IPS-15b (cell line): ENCODE measurements at regions not wholly inside any gene's neighbourhood (a gene's known extent, or its start where the extent isn't known, plus 50 kb on each side); places are given as distances from the start of the nearest gene placed in this dataset.

Source experiments
- H3K27me3 ChIP-seq: one replicate; pipeline ENCODE4 v1.6.1; 2013; ENCODE audit warnings: low read length; ENCODE audit not compliant: control insufficient read depth, insufficient read depth
- H3K36me3 ChIP-seq: one replicate; pipeline ENCODE4 v1.6.1; 2013; ENCODE audit warnings: low read length; ENCODE audit not compliant: control insufficient read depth, insufficient read depth
- H3K4me1 ChIP-seq: one replicate; pipeline ENCODE4 v1.6.1; 2013; ENCODE audit warnings: mild to moderate bottlenecking, low read length; ENCODE audit not compliant: control insufficient read depth, insufficient read depth
- H3K4me3 ChIP-seq: one replicate; pipeline ENCODE4 v1.5.1; 2013; ENCODE audit warnings: low read depth, low read length
- H3K9ac ChIP-seq: one replicate; pipeline ENCODE4 v1.6.1; 2013; ENCODE audit warnings: low read depth, mild to moderate bottlenecking, low read length
- H3K9me3 ChIP-seq: one replicate; pipeline ENCODE4 v1.6.1; 2013; ENCODE audit warnings: mild to moderate bottlenecking, low read length; ENCODE audit not compliant: control insufficient read depth, insufficient read depth

GRCh38 chr22:48432781-48433518 lies 1394.7 kb downstream of the BRD1 start:
- H3K9ac ChIP-seq, result no peak overlapping the region
- H3K4me1 ChIP-seq, result no peaks in the 10 kb centered on the region
- no peaks in the 10 kb centered on the region for H3K36me3 ChIP-seq
- H3K9me3 ChIP-seq, result no peaks in the 10 kb centered on the region
- H3K4me3 ChIP-seq, result no peak overlapping the region
- H3K27me3 ChIP-seq, result no peaks in the 10 kb centered on the region

GRCh38 chr22:48431536-48432315 lies 1395.9 kb downstream of the BRD1 start:
- Histone ChIP-seq H3K27me3 (no peaks in the 10 kb centered on the region), H3K4me3 (no peak overlapping the region), H3K9me3 (no peaks in the 10 kb centered on the region), H3K36me3 (no peaks in the 10 kb centered on the region), H3K9ac (no peak overlapping the region), H3K4me1 (no peaks in the 10 kb centered on the region)

GRCh38 chr22:48431014-48431413 lies 1396.7 kb downstream of the BRD1 start:
- H3K4me1 ChIP-seq, result no peaks in the 10 kb centered on the region
- no peaks in the 10 kb centered on the region for H3K36me3 ChIP-seq
- no peaks in the 10 kb centered on the region for H3K27me3 ChIP-seq
- no peak overlapping the region for H3K9ac ChIP-seq
- no peaks in the 10 kb centered on the region for H3K9me3 ChIP-seq
- no peak overlapping the region for H3K4me3 ChIP-seq

GRCh38 chr22:48429446-48430020 lies 1398.1 kb downstream of the BRD1 start:
- Histone ChIP-seq H3K4me3 (no peak overlapping the region), H3K9ac (no peak overlapping the region), H3K4me1 (no peaks in the 10 kb centered on the region), H3K36me3 (no peaks in the 10 kb centered on the region), H3K9me3 (no peaks in the 10 kb centered on the region), H3K27me3 (no peaks in the 10 kb centered on the region)

GRCh38 chr22:48428631-48429371 lies 1398.9 kb downstream of the BRD1 start:
- H3K9me3 ChIP-seq, result no peaks in the 10 kb centered on the region

GRCh38 chr22:48427731-48428211 lies 1399.9 kb downstream of the BRD1 start:
- Histone ChIP-seq H3K9ac (no peak overlapping the region), H3K4me3 (no peak overlapping the region), H3K36me3 (no peaks in the 10 kb centered on the region), H3K4me1 (no peaks in the 10 kb centered on the region), H3K27me3 (no peaks in the 10 kb centered on the region), H3K9me3 (no peaks in the 10 kb centered on the region)

More at GRCh38 chr22:48428631-48429371, 1398.9 kb downstream of the BRD1 start:
- no peak overlapping the region for H3K9ac ChIP-seq
- H3K36me3 ChIP-seq, result no peaks in the 10 kb centered on the region
- no peak overlapping the region for H3K4me3 ChIP-seq
- H3K4me1 ChIP-seq, result no peaks in the 10 kb centered on the region
- no peaks in the 10 kb centered on the region for H3K27me3 ChIP-seq

- Histone ChIP-seq H3K4me1 (no peaks in the 10 kb centered on the region), H3K9me3 (no peaks in the 10 kb centered on the region), H3K36me3 (no peaks in the 10 kb centered on the region), H3K27me3 (no peaks in the 10 kb centered on the region), H3K4me3 (no peak overlapping the region), H3K9ac (no peak overlapping the region)
These were observed 1401.0 kb downstream of the BRD1 start for GRCh38 chr22:48426466-48427380.

- H3K9me3 ChIP-seq, result no peaks in the 10 kb centered on the region
- no peaks in the 10 kb centered on the region for H3K4me1 ChIP-seq
- no peak overlapping the region for H3K9ac ChIP-seq
- H3K27me3 ChIP-seq, result no peaks in the 10 kb centered on the region
- no peak overlapping the region for H3K4me3 ChIP-seq
- H3K36me3 ChIP-seq, result no peaks in the 10 kb centered on the region
These were observed 1402.0 kb downstream of the BRD1 start for GRCh38 chr22:48425641-48426040.

- Histone ChIP-seq H3K4me3 (no peak overlapping the region), H3K9ac (no peak overlapping the region), H3K4me1 (no peaks in the 10 kb centered on the region), H3K36me3 (no peaks in the 10 kb centered on the region), H3K27me3 (no peaks in the 10 kb centered on the region), H3K9me3 (no peaks in the 10 kb centered on the region)
These were observed 1402.6 kb downstream of the BRD1 start for GRCh38 chr22:48425091-48425506.

GRCh38 chr22:48424661-48425060 lies 1403.0 kb downstream of the BRD1 start:
- Histone ChIP-seq H3K4me1 (no peaks in the 10 kb centered on the region), H3K36me3 (no peaks in the 10 kb centered on the region), H3K9me3 (no peaks in the 10 kb centered on the region), H3K27me3 (no peaks in the 10 kb centered on the region), H3K9ac (no peak overlapping the region), H3K4me3 (no peak overlapping the region)
